HG03025 (cell line): ENCODE measurements at regions not wholly inside any gene's neighbourhood (a gene's known extent, or its start where the extent isn't known, plus 50 kb on each side); places are given as distances from the start of the nearest gene placed in this dataset.
A peak's percentile ranks its signal among the peaks of the same experiment; 100 is the strongest.

Source experiments
- ATAC-seq: cut with Tn5 transposase; IDR thresholded peaks from one replicate; pipeline ENCODE4 v1.9.1; 2021; ENCODE audit warnings: mild to moderate bottlenecking, moderate library complexity; ENCODE audit not compliant: unreplicated experiment, low FRiP score

DNA sequence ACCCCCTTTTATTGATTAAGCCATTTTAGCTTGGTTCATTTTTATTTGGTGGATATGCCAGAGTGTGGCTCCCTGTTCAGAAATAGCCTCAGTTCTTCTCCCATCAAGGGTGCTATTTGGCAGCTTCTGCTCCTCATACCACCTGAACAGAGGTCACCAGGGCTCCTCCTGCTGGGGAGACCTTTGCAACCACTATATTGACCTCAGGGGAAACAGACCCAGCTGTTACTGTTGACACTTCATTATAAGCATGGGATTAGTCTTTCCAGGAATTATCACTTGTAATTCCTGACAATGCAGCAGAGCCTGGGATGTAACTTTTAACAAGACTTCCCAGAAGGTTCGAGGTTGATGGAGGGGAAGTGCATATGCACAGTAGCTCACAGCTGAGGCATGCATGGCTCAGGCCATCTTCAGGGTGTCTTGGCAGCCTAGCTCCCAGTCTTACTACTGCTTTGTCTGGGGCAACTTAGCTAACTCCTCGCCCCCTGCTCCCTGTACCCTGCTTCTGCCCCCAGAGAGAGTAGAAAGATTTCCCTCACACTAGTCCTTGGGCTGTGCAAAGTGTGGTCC, 239.4 kb upstream of the SPRED2 start:
- no peak for ATAC-seq

GRCh38 chr2:65669574-65669973, 237.2 kb upstream of the SPRED2 start:
- ATAC-seq = no peak

GRCh38 chr2:65668744-65669143, 236.3 kb upstream of the SPRED2 start:
- no peak for ATAC-seq

GRCh38 chr2:65666156-65666725, 233.8 kb upstream of the SPRED2 start:
- peak; percentile 97 for ATAC-seq

DNA sequence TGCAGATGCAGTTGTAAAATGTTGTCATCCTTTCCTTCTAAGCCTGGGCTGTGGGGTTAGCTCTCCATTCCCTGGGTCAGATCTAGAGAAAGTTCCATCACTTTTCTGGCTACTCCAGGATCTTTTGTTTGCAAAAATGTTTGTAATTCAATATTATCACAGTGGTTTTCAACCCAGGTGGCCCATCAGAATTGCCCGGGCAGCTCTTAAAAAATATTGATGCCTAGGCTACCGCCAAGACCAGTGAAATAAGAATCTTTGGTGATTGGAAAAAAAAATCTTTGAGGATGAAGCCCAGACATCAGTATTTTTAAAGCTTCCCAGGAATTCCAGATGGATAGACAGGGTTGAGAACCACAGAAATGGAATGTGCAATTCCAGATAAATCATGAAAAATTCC, 232.5 kb upstream of the SPRED2 start:
- no peak for ATAC-seq

DNA sequence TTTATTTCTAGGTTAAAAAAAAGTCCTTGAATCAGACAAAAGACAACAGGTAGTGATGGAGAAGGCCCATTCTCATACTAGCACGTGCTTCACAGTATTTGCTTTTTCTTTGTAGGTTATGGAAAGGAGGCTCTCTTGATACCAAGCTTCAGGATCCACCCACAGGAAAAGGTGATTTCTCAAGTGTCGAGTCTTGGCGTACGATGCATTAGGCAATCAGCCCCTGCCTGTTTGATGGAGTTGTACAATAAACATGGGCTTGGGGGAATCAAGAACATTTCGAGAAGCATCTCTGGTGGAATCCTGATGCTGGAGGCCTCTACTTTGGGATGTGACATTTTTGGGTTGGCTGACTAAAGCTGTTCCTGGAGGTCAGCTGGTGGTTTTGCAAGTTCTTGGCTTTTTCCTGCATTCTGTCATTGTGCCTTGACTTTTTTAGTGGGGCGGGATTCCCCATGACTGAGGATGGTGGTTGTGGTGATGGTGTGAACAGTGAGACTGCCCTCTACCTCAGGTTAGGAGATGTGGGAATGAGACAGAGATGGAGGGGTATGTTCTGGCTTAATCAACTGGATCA, 231.5 kb upstream of the SPRED2 start:
- no peak for ATAC-seq

DNA sequence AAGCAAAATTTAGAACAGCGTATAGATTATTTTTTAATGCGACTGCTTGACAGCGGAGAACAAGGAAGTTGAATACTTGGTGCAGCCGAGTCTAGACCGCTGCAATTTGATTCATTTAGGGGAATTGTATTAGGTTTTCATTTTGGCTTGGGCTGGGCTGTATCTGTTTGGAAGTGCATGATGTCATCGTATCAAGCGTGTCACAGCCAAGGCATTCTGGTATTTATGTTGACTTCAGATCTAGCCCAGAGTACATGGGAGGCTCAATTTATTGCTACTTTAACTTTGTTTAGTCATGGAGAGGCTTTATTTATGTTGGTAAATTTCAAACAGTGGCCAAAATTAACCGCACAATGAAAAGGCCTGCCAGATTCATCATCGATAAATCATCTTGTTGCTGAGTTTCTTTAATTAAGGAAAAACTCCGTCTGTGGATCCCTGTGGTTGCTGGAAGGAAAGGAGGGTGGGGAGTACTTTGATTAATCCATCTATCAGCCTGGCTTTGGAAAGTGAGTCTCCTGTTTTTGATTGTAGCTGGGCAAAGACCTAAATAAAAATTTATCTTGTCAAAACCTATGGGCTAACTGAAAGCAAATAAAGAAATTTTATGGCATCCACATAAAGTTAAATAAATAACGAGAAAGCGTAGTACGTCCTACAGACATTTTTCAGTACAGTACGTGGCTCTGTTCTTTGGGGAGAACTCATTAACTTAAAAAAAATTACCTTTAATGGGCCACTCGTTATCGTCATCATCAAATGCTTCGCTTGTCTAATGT, 230.4 kb upstream of the SPRED2 start:
- ATAC-seq = no peak

DNA sequence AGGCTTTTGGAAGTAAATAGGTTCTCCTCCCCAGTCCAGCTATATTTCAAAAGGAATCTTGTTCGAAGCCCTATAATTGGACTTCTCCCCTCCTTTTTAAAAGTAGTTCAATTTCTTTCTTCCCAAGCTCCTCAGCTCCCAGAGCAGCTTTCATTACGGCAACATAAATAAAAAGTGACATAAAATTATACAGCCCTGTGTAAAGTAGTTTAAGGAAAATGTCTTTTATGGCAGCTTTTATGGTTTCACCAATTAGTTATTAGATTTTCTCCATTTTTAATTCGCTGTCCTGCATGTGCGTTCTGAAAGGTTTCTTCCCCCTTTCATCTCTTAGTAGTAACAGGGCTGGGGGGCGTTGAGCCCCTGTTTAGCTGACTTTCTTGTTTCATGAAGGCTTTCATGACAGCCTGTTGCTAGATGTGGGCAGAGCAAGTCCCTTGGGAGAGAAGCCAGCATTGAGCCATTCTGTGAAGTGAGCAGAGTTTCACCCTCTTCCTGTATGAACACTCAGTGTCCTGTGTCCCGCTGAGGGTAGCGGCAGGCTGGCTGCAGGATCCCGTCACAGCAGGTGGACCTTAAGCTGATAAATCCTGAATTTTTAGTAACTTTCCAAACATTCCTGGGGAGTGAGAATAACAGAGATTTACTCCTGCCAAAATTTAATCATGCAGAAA, 229.7 kb upstream of the SPRED2 start:
- no peak for ATAC-seq

DNA sequence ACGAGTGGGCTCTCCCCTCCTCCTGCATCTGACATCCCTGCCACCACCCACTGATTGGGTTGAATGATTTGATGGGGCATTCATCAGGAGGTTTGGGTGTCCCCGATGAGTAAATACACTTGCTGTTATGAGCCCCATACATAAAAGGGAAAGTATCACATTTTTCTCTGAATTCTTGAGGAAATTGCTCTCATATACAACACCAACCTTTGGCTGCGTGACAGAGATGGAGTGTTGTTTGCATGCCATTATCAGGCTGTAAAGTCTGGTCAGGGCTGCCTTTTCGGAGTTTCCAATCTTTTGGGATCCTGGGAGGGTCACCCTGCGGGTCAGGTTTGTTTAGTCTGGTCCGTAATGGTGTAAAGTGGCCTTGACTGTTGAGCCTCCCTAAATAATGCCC, 227.9 kb upstream of the SPRED2 start:
- no peak for ATAC-seq

DNA sequence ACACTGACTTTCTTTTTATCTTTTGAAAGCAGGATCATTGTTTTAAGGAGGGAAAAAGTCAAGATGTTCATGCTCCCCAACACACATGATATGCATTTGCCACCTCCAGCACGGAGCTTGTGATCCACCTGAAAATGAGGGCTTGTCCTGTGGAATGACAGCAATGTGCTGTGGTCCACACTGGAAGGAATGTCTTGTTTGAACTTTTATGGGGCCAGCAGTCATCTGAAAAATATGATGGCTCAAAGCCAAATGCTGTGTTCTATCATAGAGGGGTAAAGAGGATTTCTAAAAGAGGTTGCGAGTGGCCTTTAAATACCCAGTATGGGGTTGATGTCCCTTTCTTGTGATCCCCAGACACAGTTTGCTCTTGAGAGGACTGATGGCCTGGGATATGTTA, 226.5 kb upstream of the SPRED2 start:
- ATAC-seq = no peak

DNA sequence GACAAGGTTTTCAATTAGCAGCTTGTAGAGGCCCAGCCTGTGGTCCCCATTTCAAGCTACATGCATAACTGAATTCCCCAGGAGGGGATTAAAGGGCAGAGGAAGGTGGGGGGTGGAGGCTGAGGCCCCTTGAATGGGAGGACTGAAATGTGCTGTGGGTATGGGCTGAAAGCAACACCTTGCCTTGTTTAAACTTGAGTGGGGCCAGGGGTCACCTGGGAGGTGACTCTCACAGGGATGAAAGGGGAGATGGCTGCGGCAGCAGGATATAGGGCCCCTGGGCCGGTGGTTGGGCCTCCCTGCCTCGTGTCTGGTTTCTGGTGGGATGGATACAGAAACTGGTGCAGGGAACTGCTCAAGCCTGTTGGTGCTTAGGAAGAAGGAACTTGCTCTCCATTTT, 225.9 kb upstream of the SPRED2 start:
- ATAC-seq = no peak

DNA sequence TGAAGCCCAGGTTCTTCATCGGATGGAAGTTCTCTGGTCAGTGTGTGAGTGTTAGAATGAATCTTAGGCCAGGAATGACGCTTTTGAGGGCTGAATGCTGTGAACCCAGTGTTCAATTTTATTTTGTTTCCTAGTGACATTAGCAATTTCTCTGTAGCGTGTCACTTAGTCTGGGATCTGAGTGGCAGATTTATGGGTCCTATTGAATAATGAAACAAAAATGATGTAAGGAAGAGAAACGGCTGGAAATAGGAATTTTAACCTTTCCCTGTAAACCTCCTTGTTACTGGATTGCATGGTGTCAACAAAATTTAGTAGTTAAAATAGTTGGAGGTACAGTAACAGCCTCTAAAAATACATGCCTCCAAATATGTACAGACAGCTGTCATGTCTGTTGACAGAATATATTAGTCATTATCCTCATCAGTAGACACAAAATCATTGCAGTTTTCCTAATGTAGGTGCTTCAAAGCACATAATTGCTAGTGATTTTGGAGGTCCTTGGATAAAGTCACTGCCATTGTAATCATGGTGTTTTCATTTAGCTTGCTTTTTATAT, 223.8 kb upstream of the SPRED2 start:
- no peak for ATAC-seq

- no peak for ATAC-seq
These were observed 222.6 kb upstream of the SPRED2 start for GRCh38 chr2:65655000-65655399.

- ATAC-seq = no peak
These were observed 222.1 kb upstream of the SPRED2 start for GRCh38 chr2:65654496-65654895.

DNA sequence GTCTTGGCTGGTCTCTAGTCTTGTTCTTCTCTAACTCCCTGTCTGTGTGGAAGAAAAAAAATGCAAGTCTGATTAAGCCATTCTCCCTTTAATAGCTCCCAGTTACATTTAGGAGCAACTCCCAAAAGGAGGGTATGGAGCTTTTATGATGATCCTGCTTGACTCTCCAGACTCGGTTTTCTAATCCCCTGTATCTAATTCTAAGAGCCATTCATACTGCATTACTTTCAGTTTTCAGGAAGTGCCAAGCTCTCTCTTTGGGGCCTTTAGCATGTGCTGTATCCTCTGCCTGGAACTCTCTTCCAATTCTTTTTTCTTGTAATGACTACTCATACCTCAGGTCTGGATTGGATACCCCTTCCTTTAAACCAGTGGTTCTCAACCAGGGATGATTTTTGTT, 219.7 kb upstream of the SPRED2 start:
- no peak for ATAC-seq

GRCh38 chr2:65649811-65650589, 217.6 kb upstream of the SPRED2 start:
- ATAC-seq = no peak

GRCh38 chr2:65647249-65647842, 214.9 kb upstream of the SPRED2 start:
- no peak for ATAC-seq

GRCh38 chr2:65640793-65641103, 208.3 kb upstream of the SPRED2 start:
- ATAC-seq = no peak

GRCh38 chr2:65639156-65639864, 206.9 kb upstream of the SPRED2 start:
- ATAC-seq = no peak
